Ovary (tissue), 7 donors: ENCODE measurements at regions not wholly inside any gene's neighbourhood (a gene's known extent, or its start where the extent isn't known, plus 50 kb on each side); places are given as distances from the start of the nearest gene placed in this dataset.

Experiments used
- DNase-seq, 5 donors: peaks; one replicate each; pipeline ENCODE4 v3.0.0-alpha.2; 2019 to 2020
- H3K27ac ChIP-seq, 2 donors: fragments of 200-600 bp; one replicate each; pipeline versions ENCODE4 v1.5.1 to v1.8.0; 2019 to 2022
- H3K27me3 ChIP-seq: fragments of 200-600 bp; one replicate; pipeline ENCODE4 v1.8.0; 2022
- H3K36me3 ChIP-seq: fragments of 200-600 bp; sonication (generic); one replicate; pipeline ENCODE4 v1.5.1; 2019
- H3K4me1 ChIP-seq: one replicate; pipeline ENCODE4 v1.8.1; 2013; ENCODE audit warnings: mild to moderate bottlenecking, moderate library complexity; ENCODE audit not compliant: insufficient read depth
- H3K4me3 ChIP-seq: fragments of 200-600 bp; sonication (generic); one replicate; pipeline ENCODE4 v1.5.1; 2017
- H3K9me3 ChIP-seq, 2 donors: fragments of 200-600 bp in 1 of 2; sonication (generic) in 1 of 2; one replicate each; pipeline versions ENCODE4 v1.5.1 to v1.8.1; 2013 to 2019; ENCODE audit warnings: mild to moderate bottlenecking in 1 of 2, moderate library complexity in 1 of 2
- CTCF ChIP-seq, 3 donors: fragments of 450-650 bp in 2 of 3; fragments of 200-600 bp in 1 of 3; IDR thresholded peaks; one replicate each; pipeline versions ENCODE4 v1.5.1 to v1.8.0; 2016 to 2022; ENCODE audit warnings: antibody characterized with exemption in 3 of 3, mild to moderate bottlenecking in 1 of 3
- EP300 ChIP-seq: sonication (generic); formaldehyde crosslinking; IDR thresholded peaks from one replicate; pipeline ENCODE4 v1.6.1; 2017; ENCODE audit warnings: antibody characterized with exemption
- POLR2A ChIP-seq: fragments of 450-650 bp; IDR thresholded peaks from one replicate; pipeline ENCODE4 v1.6.1; 2017; ENCODE audit warnings: antibody characterized with exemption, mild to moderate bottlenecking, moderate library complexity
- WGBS, 3 donors: extraction: QIAGEN DNeasy Blood & Tissue Kit in 1 of 3; methylation state at CpG; one replicate each; pipeline versions ENCODE4 v1.1.5 to v1.1.7; 2013 to 2017; 5-methylcytosine and 5-hydroxymethylcytosine counted together
- intact Hi-C, 4 donors: fragments of 100-400 bp; cut with DNase I; formaldehyde crosslinking; loops; one replicate each; pipeline versions ENCODE4 v1.11.0 to v1.15.1; 2022 to 2023
- donor health status: DM: no; HTN: no; CAD: no; lungs with moderate emphysema.
- donor health status: DM: no; HTN: no; CAD: no.
- donor health status: Bipolar disorder and iron deficiency.
- donor health status: DM: no; HTN: no; CAD: no.
- donor health status: DM: yes; HTN: yes; CAD: no.

- H3K4me1 ChIP-seq, result peaks cover 45% of the 10 kb centered on the region
- no peaks in the 10 kb centered on the region for H3K36me3 ChIP-seq
- H3K9me3 ChIP-seq, result no peaks in the 10 kb centered on the region
- H3K27me3 ChIP-seq, result no peaks in the 10 kb centered on the region
- 40 to 59% (median 55%) methylated on average over 15 to 16 of the region's 16 CpGs for WGBS, 3 donors
- no peak for DNase-seq
- intact Hi-C loops, result loop anchor here in 1 of 4 donors (10.0 kb wide), 1 partner anchor 63 kb away; the partner anchor contains the start of gene NCOR2
- no peak for TF ChIP-seq POLR2A
- no peak for TF ChIP-seq EP300
- H3K27ac ChIP-seq, result peak overlapping the region in 1 of 2 donors; percentile 27
- H3K4me3 ChIP-seq, result no peak overlapping the region
Observed at GRCh38 chr12:124501827-124502226, 65.6 kb downstream of the NCOR2 start.

- DNase-seq, result no peak
- H3K4me3 ChIP-seq, result no peak overlapping the region
- no peaks in the 10 kb centered on the region for H3K36me3 ChIP-seq
- no peaks in the 10 kb centered on the region for H3K27me3 ChIP-seq
- TF ChIP-seq POLR2A, result no peak
- TF ChIP-seq CTCF (IDR thresholded peaks at IDR 0.05), result no peak
- TF ChIP-seq EP300, result no peak
- H3K9me3 ChIP-seq, result no peaks in the 10 kb centered on the region
- H3K4me1 ChIP-seq, result peaks cover 46% of the 10 kb centered on the region
- 67 to 80% (median 78%) methylated on average over 17 of the region's 17 CpGs for WGBS, 3 donors
- intact Hi-C loops, result loop anchor here in 1 of 4 donors (10.0 kb wide), 1 partner anchor 64 kb away; the partner anchor contains the start of gene NCOR2
- peak overlapping the region in 1 of 2 donors; percentile 27 for H3K27ac ChIP-seq
Observed at GRCh38 chr12:124501112-124501561, 66.3 kb downstream of the NCOR2 start.

- intact Hi-C loops, result loop anchor here in 2 of 4 donors (5.0 to 10.0 kb wide), 2 partner anchors 58 to 65 kb away; partner anchors contain the start of gene NCOR2 (in 1 of the 2)
- DNase-seq, result no peak
- no peaks in the 10 kb centered on the region for H3K36me3 ChIP-seq
- peak overlapping the region in 1 of 2 donors; percentile 37 for H3K27ac ChIP-seq
- H3K9me3 ChIP-seq, result no peaks in the 10 kb centered on the region
- H3K4me3 ChIP-seq, result no peak overlapping the region
- no peaks in the 10 kb centered on the region for H3K27me3 ChIP-seq
- WGBS, 3 donors, result 90 to 99% (median 94%) methylated on average over 8 to 11 of the region's 11 CpGs
- no peak for TF ChIP-seq POLR2A
- no peak for TF ChIP-seq CTCF (IDR thresholded peaks at IDR 0.05)
- no peak for TF ChIP-seq EP300
- peaks cover 40% of the 10 kb centered on the region for H3K4me1 ChIP-seq
Observed at GRCh38 chr12:124499898-124500244, 67.5 kb downstream of the NCOR2 start.

GRCh38 chr12:124499190-124499753, 68.1 kb downstream of the NCOR2 start:
- no peak for DNase-seq
- 78 to 83% (median 79%) methylated on average over 20 of the region's 20 CpGs for WGBS, 3 donors
- Histone ChIP-seq H3K27ac (peak overlapping the region; percentile 3 to 37), H3K27me3 (no peaks in the 10 kb centered on the region), H3K36me3 (no peaks in the 10 kb centered on the region), H3K4me3 (no peak overlapping the region), H3K9me3 (no peaks in the 10 kb centered on the region), H3K4me1 (peaks cover 40% of the 10 kb centered on the region)
- intact Hi-C loops, result loop anchor here in 1 of 4 donors (5.0 kb wide), 1 partner anchor 57 kb away; no protein-coding TSS in a partner anchor
- TF ChIP-seq CTCF (IDR thresholded peaks at IDR 0.05) (no peak), EP300 (no peak), POLR2A (no peak)
